ENCODE measurements at regions not wholly inside any gene's neighbourhood (a gene's known extent, or its start where the extent isn't known, plus 50 kb on each side); places are given as distances from the start of the nearest gene placed in this dataset.
"Not testable (repeated sequence)": the region's sequence is repeated elsewhere in the genome, so short reads cannot be mapped to it uniquely, and the experiment has no call there.

DNA sequence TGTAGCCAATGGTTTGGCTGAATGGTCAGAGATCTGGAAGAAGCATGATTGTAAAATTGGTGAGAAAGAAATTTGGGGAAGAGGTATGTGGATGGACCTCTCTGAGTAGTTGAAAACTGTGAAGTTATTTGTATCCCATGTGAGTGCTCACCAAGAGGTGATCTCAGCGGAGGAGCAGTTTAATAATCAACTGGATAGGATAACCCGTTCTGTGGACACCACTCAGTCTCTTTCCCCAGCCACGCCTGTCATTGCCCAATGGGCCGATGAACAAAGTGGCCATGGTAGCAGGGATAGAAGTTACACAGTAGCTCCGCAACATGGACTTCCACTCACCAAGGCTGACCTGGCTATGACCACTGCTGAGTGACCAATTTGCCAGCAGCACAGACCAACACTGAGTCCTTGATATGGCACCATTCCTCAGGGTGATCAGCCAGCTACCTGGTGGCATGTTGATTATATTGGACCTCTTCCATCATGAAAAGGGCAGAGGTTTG, 257.4 kb upstream of the ATXN7L3B start:
- no peaks in the 10 kb centered on the region for H3K36me3 Mint-ChIP-seq (ENCODE audit: insufficient read depth)
- no peaks in the 10 kb centered on the region for H3K4me1 Mint-ChIP-seq (ENCODE audit: low read depth)
- H3K27me3 Mint-ChIP-seq, result no peaks in the 10 kb centered on the region
- H3K27ac Mint-ChIP-seq, result no peak overlapping the region
- peaks cover 18% of the 10 kb centered on the region for H3K9me3 Mint-ChIP-seq (ENCODE audit: low read depth)
- TF ChIP-seq, protein P1, sequence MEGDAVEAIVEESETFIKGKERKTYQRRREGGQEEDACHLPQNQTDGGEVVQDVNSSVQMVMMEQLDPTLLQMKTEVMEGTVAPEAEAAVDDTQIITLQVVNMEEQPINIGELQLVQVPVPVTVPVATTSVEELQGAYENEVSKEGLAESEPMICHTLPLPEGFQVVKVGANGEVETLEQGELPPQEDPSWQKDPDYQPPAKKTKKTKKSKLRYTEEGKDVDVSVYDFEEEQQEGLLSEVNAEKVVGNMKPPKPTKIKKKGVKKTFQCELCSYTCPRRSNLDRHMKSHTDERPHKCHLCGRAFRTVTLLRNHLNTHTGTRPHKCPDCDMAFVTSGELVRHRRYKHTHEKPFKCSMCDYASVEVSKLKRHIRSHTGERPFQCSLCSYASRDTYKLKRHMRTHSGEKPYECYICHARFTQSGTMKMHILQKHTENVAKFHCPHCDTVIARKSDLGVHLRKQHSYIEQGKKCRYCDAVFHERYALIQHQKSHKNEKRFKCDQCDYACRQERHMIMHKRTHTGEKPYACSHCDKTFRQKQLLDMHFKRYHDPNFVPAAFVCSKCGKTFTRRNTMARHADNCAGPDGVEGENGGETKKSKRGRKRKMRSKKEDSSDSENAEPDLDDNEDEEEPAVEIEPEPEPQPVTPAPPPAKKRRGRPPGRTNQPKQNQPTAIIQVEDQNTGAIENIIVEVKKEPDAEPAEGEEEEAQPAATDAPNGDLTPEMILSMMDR (IDR thresholded peaks at IDR 0.05; ENCODE audit: unreplicated experiment), result no peak
- no peak for DNase-seq (ENCODE audit: low spot score, unreplicated experiment)
- no peak overlapping the region for H3K4me3 Mint-ChIP-seq (ENCODE audit: low read depth)

DNA sequence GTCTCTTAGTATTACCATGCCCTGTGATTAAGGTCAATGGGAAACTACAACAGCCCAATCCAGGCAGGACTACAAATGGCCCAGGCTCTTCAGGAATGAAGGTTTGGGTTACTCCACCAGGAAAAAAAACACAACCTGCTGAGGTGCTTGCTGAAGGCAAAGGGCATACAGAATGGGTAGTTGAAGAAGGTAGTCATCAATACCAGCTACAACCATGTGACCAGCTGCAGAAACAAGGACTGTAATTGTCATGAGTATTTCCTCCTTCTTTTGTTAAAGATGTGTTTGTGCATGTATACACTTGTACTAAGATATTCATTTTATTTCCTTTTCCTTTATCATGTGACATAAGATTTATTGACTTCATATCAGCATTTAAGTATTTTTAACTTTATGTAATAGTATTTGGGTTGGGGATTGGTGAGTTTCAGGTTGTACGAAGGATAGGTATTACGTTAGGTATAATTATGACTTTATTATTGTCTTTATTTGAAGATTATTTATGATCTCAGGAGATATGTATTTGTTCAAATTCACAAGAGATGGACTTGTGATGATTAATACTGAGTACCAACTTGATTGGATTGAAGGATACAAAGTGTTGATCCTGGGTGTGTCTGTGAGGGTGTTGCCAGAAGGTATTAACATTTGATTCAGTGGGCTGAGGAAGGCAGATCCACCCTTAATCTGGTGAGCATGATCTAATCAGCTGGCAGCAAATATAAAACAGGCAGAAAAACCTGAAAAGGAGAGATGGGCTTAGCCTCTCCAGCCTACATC, 256.0 kb upstream of the ATXN7L3B start:
- H3K36me3 Mint-ChIP-seq (ENCODE audit: insufficient read depth); H3K4me3 Mint-ChIP-seq (ENCODE audit: low read depth); DNase-seq (ENCODE audit: low spot score, unreplicated experiment); H3K27ac Mint-ChIP-seq; H3K4me1 Mint-ChIP-seq (ENCODE audit: low read depth); H3K27me3 Mint-ChIP-seq: not testable (repeated sequence)
- peaks cover 13% of the 10 kb centered on the region for H3K9me3 Mint-ChIP-seq (ENCODE audit: low read depth)

DNA sequence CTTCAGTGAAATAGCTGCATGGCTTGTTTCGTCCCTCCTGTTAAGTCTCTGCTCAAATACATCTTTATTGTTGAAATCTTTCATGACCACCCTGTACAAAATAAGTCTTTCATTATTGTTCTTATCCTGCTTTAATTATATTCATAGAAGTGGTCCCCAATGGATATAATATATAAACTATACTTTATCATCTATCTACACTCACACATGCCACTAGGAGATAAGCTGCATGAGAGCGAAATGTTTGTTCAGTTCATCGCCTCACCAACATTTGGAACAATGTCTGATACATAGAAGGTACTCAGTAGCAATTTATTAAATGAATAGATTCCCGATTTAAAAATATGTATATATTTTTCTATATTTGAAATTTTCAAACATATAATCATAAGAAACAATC, 254.0 kb upstream of the ATXN7L3B start:
- Mint-ChIP-seq H3K4me3 (ENCODE audit: low read depth) (no peak overlapping the region), H3K9me3 (ENCODE audit: low read depth) (peaks cover 3% of the 10 kb centered on the region), H3K27me3 (no peaks in the 10 kb centered on the region), H3K36me3 (ENCODE audit: insufficient read depth) (no peaks in the 10 kb centered on the region), H3K27ac (no peak overlapping the region), H3K4me1 (ENCODE audit: low read depth) (no peaks in the 10 kb centered on the region)
- TF ChIP-seq, protein P1 (IDR thresholded peaks at IDR 0.05; ENCODE audit: unreplicated experiment), result no peak
- DNase-seq (ENCODE audit: low spot score, unreplicated experiment), result no peak

DNA sequence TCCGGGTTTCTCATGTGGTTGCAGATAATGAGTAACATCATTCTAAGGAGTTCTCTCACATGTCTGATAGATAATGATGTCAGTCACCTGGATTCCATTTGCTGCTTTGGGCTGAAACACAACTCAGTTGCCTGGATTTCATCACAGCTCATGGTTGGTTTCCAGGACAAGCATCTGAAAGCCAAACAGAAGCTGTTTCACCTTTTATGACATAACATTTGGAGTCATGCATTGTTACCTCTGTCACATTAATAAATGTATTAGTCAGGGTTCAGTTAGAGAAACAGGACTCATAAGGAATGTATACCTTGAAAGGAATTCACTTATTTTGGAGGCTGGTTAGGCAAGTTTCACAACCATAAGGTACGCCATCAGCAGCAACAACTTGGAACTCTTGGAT, 251.9 kb upstream of the ATXN7L3B start:
- DNase-seq (ENCODE audit: low spot score, unreplicated experiment), result no peak
- Mint-ChIP-seq H3K4me3 (ENCODE audit: low read depth) (no peak overlapping the region), H3K27me3 (no peaks in the 10 kb centered on the region), H3K9me3 (ENCODE audit: low read depth) (peaks cover 3% of the 10 kb centered on the region), H3K27ac (no peak overlapping the region), H3K4me1 (ENCODE audit: low read depth) (no peaks in the 10 kb centered on the region), H3K36me3 (ENCODE audit: insufficient read depth) (no peaks in the 10 kb centered on the region)
- TF ChIP-seq, protein P1 (IDR thresholded peaks at IDR 0.05; ENCODE audit: unreplicated experiment), result no peak

DNA sequence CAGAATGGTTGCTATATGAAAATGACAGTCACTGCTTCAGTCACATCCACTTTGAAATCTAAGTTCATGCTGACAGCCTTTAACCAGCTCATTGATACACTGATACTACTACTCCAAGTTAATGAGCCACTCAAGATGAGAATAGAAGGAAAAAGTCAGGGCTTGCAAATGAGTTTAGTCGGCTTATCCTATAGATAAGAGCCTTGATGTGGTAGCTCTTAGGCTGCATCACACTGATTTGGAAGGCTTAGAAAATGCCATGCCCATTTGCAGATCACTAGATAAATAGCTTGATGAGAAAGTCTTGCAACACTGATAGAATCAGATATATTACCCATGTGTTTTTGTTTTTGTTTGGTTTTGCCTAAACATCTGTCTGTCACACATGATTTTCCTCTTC, 251.4 kb upstream of the ATXN7L3B start:
- H3K27ac Mint-ChIP-seq, result no peak overlapping the region
- H3K27me3 Mint-ChIP-seq, result no peaks in the 10 kb centered on the region
- no peaks in the 10 kb centered on the region for H3K4me1 Mint-ChIP-seq (ENCODE audit: low read depth)
- H3K9me3 Mint-ChIP-seq (ENCODE audit: low read depth), result peaks cover 3% of the 10 kb centered on the region
- TF ChIP-seq, protein P1 (IDR thresholded peaks at IDR 0.05; ENCODE audit: unreplicated experiment), result no peak
- H3K4me3 Mint-ChIP-seq (ENCODE audit: low read depth), result no peak overlapping the region
- no peaks in the 10 kb centered on the region for H3K36me3 Mint-ChIP-seq (ENCODE audit: insufficient read depth)
- no peak for DNase-seq (ENCODE audit: low spot score, unreplicated experiment)

Measured in progenitor cell of endocrine pancreas (in vitro differentiated cells).